ENCODE measurements at regions not wholly inside any gene's neighbourhood (a gene's known extent, or its start where the extent isn't known, plus 50 kb on each side); places are given as distances from the start of the nearest gene placed in this dataset.
"Not testable (repeated sequence)": the region's sequence is repeated elsewhere in the genome, so short reads cannot be mapped to it uniquely, and the experiment has no call there.

- TF ChIP-seq, protein P1, sequence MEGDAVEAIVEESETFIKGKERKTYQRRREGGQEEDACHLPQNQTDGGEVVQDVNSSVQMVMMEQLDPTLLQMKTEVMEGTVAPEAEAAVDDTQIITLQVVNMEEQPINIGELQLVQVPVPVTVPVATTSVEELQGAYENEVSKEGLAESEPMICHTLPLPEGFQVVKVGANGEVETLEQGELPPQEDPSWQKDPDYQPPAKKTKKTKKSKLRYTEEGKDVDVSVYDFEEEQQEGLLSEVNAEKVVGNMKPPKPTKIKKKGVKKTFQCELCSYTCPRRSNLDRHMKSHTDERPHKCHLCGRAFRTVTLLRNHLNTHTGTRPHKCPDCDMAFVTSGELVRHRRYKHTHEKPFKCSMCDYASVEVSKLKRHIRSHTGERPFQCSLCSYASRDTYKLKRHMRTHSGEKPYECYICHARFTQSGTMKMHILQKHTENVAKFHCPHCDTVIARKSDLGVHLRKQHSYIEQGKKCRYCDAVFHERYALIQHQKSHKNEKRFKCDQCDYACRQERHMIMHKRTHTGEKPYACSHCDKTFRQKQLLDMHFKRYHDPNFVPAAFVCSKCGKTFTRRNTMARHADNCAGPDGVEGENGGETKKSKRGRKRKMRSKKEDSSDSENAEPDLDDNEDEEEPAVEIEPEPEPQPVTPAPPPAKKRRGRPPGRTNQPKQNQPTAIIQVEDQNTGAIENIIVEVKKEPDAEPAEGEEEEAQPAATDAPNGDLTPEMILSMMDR (conservative IDR thresholded peaks at IDR 0.05 in 1 of 2, IDR thresholded peaks at IDR 0.05 in 1 of 2; ENCODE audit: low read depth in 1 of 2, low read length in 2 of 2) = not testable (repeated sequence)
- TF ChIP-seq EZH2 (IDR thresholded peaks at IDR 0.05; ENCODE audit: low read length, missing control alignments) = not testable (repeated sequence)
Observed at GRCh38 chr16:22586732-22587131, 76.0 kb downstream of the NPIPB5 start.
